ENCODE measurements at regions not wholly inside any gene's neighbourhood (a gene's known extent, or its start where the extent isn't known, plus 50 kb on each side); places are given as distances from the start of the nearest gene placed in this dataset.

- DNase-seq = no peak
These were observed 450.0 kb downstream of the USP25 start for GRCh38 chr21:16179773-16180172.

- no peak for DNase-seq
These were observed 450.8 kb downstream of the USP25 start for GRCh38 chr21:16180614-16181013.

GRCh38 chr21:16181018-16181417, 451.2 kb downstream of the USP25 start:
- DNase-seq = peak in 2 of 3 donors; percentile 27 to 61

GRCh38 chr21:16185766-16186165, 456.0 kb downstream of the USP25 start:
- DNase-seq = no peak

- no peak for DNase-seq
These were observed 457.0 kb downstream of the USP25 start for GRCh38 chr21:16186742-16187141.

- no peak for DNase-seq
These were observed 458.0 kb downstream of the USP25 start for GRCh38 chr21:16187603-16188301.

GRCh38 chr21:16192902-16193301, 463.1 kb downstream of the USP25 start:
- no peak for DNase-seq

- DNase-seq = peak in 1 of 3 donors; percentile 41
These were observed 463.8 kb downstream of the USP25 start for GRCh38 chr21:16193496-16194094.

GRCh38 chr21:16194095-16194787, 464.5 kb downstream of the USP25 start:
- DNase-seq = peak; percentile 77 to 94 (median 81)

GRCh38 chr21:16194788-16195537, 465.2 kb downstream of the USP25 start:
- DNase-seq = peak; percentile 54 to 87 (median 72)

- DNase-seq = peak; percentile 54 to 78 (median 55)
These were observed 465.7 kb downstream of the USP25 start for GRCh38 chr21:16195538-16195910.

GRCh38 chr21:16196001-16196400, 466.2 kb downstream of the USP25 start:
- peak; percentile 27 to 71 (median 45) for DNase-seq

- DNase-seq = no peak
These were observed 468.8 kb downstream of the USP25 start for GRCh38 chr21:16198546-16198945.

GRCh38 chr21:16199539-16199938, 469.8 kb downstream of the USP25 start:
- DNase-seq = no peak

- DNase-seq = peak in 1 of 3 donors; percentile 62
These were observed 471.9 kb downstream of the USP25 start for GRCh38 chr21:16201718-16202117.

- no peak for DNase-seq
These were observed 475.7 kb downstream of the USP25 start for GRCh38 chr21:16205527-16205926.

GRCh38 chr21:16211339-16212303, 481.8 kb downstream of the USP25 start:
- no peak for DNase-seq

GRCh38 chr21:16213518-16213917, 483.7 kb downstream of the USP25 start:
- no peak for DNase-seq

- DNase-seq = no peak
These were observed 485.4 kb downstream of the USP25 start for GRCh38 chr21:16215193-16215592.

GRCh38 chr21:16215663-16216183, 485.9 kb downstream of the USP25 start:
- no peak for DNase-seq
